GM23338 (cell line): ENCODE measurements at regions not wholly inside any gene's neighbourhood (a gene's known extent, or its start where the extent isn't known, plus 50 kb on each side); places are given as distances from the start of the nearest gene placed in this dataset.

Experiments
- ATAC-seq: fragments of 200-7000 bp; cut with Tn5 transposase; 3 replicates; pipeline ENCODE4 v1.9.1; 2020
- DNase-seq: peaks from one replicate; pipeline ENCODE4 v3.0.0-alpha.2; 2015; ENCODE audit warnings: low spot score
- H2AFZ ChIP-seq: fragments of 200-600 bp; sonication (generic); 2 replicates; pipeline ENCODE4 v1.8.0; 2016; ENCODE audit warnings: antibody characterized with exemption, mild to moderate bottlenecking, moderate library complexity
- H3F3A ChIP-seq: fragments of 200-600 bp; sonication (generic); replicated peaks from 2 replicates; pipeline ENCODE4 v1.8.0; 2017; ENCODE audit warnings: antibody characterized with exemption, mixed run types, low read depth
- H3K27ac ChIP-seq: fragments of 200-600 bp; sonication (generic); 2 replicates; pipeline ENCODE4 v1.6.1; 2016; ENCODE audit warnings: low read depth
- H3K27me3 ChIP-seq: fragments of 200-600 bp; sonication (generic); 2 replicates; pipeline ENCODE4 v1.8.0; 2016; ENCODE audit warnings: mild to moderate bottlenecking, mixed run types, moderate library complexity; ENCODE audit not compliant: insufficient read depth
- H3K36me3 ChIP-seq: fragments of 200-600 bp; sonication (generic); 2 replicates; pipeline ENCODE4 v1.8.0; 2016; ENCODE audit warnings: mild to moderate bottlenecking; ENCODE audit not compliant: insufficient read depth
- H3K4me1 ChIP-seq: fragments of 200-600 bp; sonication (generic); 2 replicates; pipeline ENCODE4 v1.8.0; 2016; ENCODE audit warnings: mild to moderate bottlenecking, moderate library complexity; ENCODE audit not compliant: insufficient read depth
- H3K4me2 ChIP-seq: fragments of 200-600 bp; sonication (generic); 2 replicates; pipeline ENCODE4 v1.7.1; 2017; ENCODE audit warnings: mixed run types
- H3K4me3 ChIP-seq: fragments of 200-600 bp; sonication (generic); 2 replicates; pipeline ENCODE4 v1.6.1; 2016; ENCODE audit warnings: mixed run types
- H3K79me2 ChIP-seq: fragments of 200-600 bp; sonication (generic); replicated peaks from 2 replicates; pipeline ENCODE4 v1.8.0; 2017; ENCODE audit warnings: mild to moderate bottlenecking; ENCODE audit not compliant: insufficient read depth
- H3K9me2 ChIP-seq: fragments of 200-600 bp; sonication (generic); 2 replicates; pipeline ENCODE4 v1.8.0; 2017; ENCODE audit not compliant: insufficient read depth
- H4K20me1 ChIP-seq: fragments of 200-600 bp; sonication (generic); replicated peaks from 2 replicates; pipeline ENCODE4 v1.8.0; 2017; ENCODE audit warnings: mild to moderate bottlenecking; ENCODE audit not compliant: insufficient read depth
- H3K27ac Mint-ChIP-seq: 2 replicates; pipeline ENCODE4 v1.8.0; 2020; ENCODE audit warnings: inconsistent platforms, mild to moderate bottlenecking, moderate library complexity, mixed read lengths
- H3K27me3 Mint-ChIP-seq: 3 replicates; pipeline ENCODE4 v1.8.0; 2022; ENCODE audit warnings: low read depth, mild to moderate bottlenecking, moderate library complexity, mixed read lengths, inconsistent platforms; ENCODE audit not compliant: insufficient read depth, poor library complexity
- H3K36me3 Mint-ChIP-seq: 3 replicates; pipeline ENCODE4 v1.8.0; 2021; ENCODE audit warnings: low read depth, mild to moderate bottlenecking, inconsistent platforms, moderate library complexity, mixed read lengths
- H3K4me1 Mint-ChIP-seq: 3 replicates; pipeline ENCODE4 v1.8.0; 2020; ENCODE audit warnings: mild to moderate bottlenecking, inconsistent platforms, mixed read lengths
- H3K4me3 Mint-ChIP-seq: 3 replicates; pipeline ENCODE4 v1.8.0; 2021; ENCODE audit warnings: moderate library complexity, mild to moderate bottlenecking, inconsistent platforms, mixed read lengths
- H3K9me3 Mint-ChIP-seq: 3 replicates; pipeline ENCODE4 v1.8.0; 2020; ENCODE audit warnings: moderate library complexity, mild to moderate bottlenecking, inconsistent platforms, mixed read lengths
- CREB1 ChIP-seq: fragments of 250-450 bp; sonication (Bioruptor Pico); IDR thresholded peaks from 2 replicates; pipeline ENCODE4 v1.5.0; 2020; ENCODE audit warnings: low read depth, mild to moderate bottlenecking, moderate library complexity
- EZH2 ChIP-seq: fragments of 200-600 bp; sonication (generic); IDR thresholded peaks from one replicate; pipeline ENCODE4 v1.8.0; 2017; ENCODE audit warnings: antibody characterized with exemption, mild to moderate bottlenecking, low read depth; ENCODE audit not compliant: unreplicated experiment
- EZH2phosphoT487 ChIP-seq: fragments of 200-600 bp; sonication (generic); IDR thresholded peaks from one replicate; pipeline ENCODE4 v1.8.1; 2018; ENCODE audit warnings: antibody characterized with exemption; ENCODE audit not compliant: unreplicated experiment
- JUNB ChIP-seq: IDR thresholded peaks from one replicate; pipeline ENCODE4 v1.6.1; 2016; ENCODE audit warnings: antibody characterized with exemption; ENCODE audit not compliant: unreplicated experiment
- POLR2AphosphoS5 ChIP-seq: IDR thresholded peaks from 2 replicates; pipeline ENCODE4 v1.6.1; 2016; ENCODE audit warnings: antibody characterized with exemption, low read depth
- STAT1 ChIP-seq: IDR thresholded peaks from one replicate; pipeline ENCODE4 v1.6.1; 2016; ENCODE audit warnings: antibody characterized with exemption; ENCODE audit not compliant: unreplicated experiment
- TF ChIP-seq, protein P1 (sequence below), 2 experiments: fragments of 200-600 bp in 1 of 2; sonication (generic) in 1 of 2; conservative IDR thresholded peaks; 2 replicates each; pipeline versions ENCODE4 v1.5.1 to v1.6.1; 2016 to 2017; ENCODE audit warnings: antibody characterized with exemption in 2 of 2, low read depth in 2 of 2, mild to moderate bottlenecking in 2 of 2, moderate library complexity in 1 of 2
- TF ChIP-seq, protein P2 (sequence below): fragments of 250-450 bp; sonication (Bioruptor Pico); IDR thresholded peaks from 2 replicates; pipeline ENCODE4 v1.5.0; 2020; ENCODE audit warnings: mild to moderate bottlenecking, moderate library complexity

DNA sequence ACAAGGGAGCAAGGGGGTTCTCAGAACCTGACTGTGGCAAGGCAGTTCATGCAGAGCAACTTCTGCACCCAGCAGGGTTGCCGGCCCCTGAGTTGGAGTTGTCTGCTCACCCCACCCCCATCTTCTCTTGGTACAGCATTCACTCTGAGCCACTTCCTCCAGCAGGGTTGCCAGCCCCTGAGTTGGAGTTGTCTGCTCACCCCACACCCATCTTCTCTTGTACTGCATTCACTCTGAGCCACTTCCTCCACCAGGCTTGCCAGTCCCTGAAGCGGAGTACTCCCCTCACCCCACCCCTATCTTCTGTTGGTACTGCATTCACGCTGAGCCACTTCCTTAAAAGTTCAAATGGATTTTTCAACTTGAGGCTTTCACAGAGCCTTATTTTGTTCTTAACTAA, 79.7 kb upstream of the SYNDIG1 start:
- ATAC-seq (no peak), DNase-seq (no peak)
- Histone ChIP-seq H3K4me2 (no peak overlapping the region), H3K4me3 (no peak overlapping the region), H3K27me3 (no peaks in the 10 kb centered on the region), H3F3A (no peaks in the 10 kb centered on the region), H3K79me2 (no peaks in the 10 kb centered on the region), H2AFZ (no peak overlapping the region), H4K20me1 (no peaks in the 10 kb centered on the region), H3K36me3 (no peaks in the 10 kb centered on the region), H3K9me2 (0 out of 2 replicates have a peak, but pooled peaks cover 11% of the 10 kb centered on the region), H3K4me1 (no peaks in the 10 kb centered on the region), H3K27ac (no peak overlapping the region)
- Mint-ChIP-seq H3K27ac (no peak overlapping the region), H3K27me3 (peaks cover 5% of the 10 kb centered on the region), H3K9me3 (no peaks in the 10 kb centered on the region; the same call in 2 of the 3 replicates), H3K36me3 (no peaks in the 10 kb centered on the region), H3K4me1 (peaks cover 18% of the 10 kb centered on the region), H3K4me3 (no peak overlapping the region)
- TF ChIP-seq, protein P1, sequence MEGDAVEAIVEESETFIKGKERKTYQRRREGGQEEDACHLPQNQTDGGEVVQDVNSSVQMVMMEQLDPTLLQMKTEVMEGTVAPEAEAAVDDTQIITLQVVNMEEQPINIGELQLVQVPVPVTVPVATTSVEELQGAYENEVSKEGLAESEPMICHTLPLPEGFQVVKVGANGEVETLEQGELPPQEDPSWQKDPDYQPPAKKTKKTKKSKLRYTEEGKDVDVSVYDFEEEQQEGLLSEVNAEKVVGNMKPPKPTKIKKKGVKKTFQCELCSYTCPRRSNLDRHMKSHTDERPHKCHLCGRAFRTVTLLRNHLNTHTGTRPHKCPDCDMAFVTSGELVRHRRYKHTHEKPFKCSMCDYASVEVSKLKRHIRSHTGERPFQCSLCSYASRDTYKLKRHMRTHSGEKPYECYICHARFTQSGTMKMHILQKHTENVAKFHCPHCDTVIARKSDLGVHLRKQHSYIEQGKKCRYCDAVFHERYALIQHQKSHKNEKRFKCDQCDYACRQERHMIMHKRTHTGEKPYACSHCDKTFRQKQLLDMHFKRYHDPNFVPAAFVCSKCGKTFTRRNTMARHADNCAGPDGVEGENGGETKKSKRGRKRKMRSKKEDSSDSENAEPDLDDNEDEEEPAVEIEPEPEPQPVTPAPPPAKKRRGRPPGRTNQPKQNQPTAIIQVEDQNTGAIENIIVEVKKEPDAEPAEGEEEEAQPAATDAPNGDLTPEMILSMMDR (conservative IDR thresholded peaks at IDR 0.05; ENCODE audit: low read depth in 2 of 2): no peak

DNA sequence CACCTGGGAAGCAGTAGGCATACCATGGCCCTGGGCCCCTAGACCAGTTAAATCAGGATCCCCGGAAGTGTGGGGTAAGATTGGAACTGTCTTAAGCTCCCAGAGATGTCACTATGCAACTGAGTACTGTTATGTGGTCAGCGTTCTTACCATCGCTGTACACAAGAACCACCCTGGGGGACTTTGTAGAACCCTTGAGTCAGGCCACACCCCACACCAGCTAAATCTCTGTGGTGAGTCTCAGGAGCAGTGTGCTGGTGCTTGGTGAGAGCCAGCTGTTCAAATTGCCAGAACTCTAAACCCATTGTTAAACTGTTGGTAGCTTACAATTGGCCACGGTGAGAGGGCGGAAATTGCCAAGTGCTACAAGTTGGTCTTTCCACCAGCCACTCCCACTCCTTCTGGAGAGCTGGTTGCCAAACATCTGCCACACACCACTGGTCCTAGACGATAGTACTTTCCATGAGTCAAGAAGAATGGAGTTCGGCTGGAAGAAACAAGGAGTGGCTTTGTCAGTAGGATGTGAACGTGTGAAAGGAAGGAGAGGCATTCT, 80.5 kb upstream of the SYNDIG1 start:
- H3K27me3 Mint-ChIP-seq: peaks cover 5% of the 10 kb centered on the region
- Histone ChIP-seq H3K27ac (no peak overlapping the region), H3K36me3 (no peaks in the 10 kb centered on the region), H3K4me3 (no peak overlapping the region), H3K4me2 (no peak overlapping the region), H3K27me3 (no peaks in the 10 kb centered on the region), H3F3A (no peaks in the 10 kb centered on the region), H3K4me1 (no peaks in the 10 kb centered on the region), H3K79me2 (no peaks in the 10 kb centered on the region), H3K9me2 (0 out of 2 replicates have a peak, but pooled peaks cover 11% of the 10 kb centered on the region), H2AFZ (no peak overlapping the region), H4K20me1 (no peaks in the 10 kb centered on the region)
- no peak for DNase-seq
- H3K9me3 Mint-ChIP-seq: no peaks in the 10 kb centered on the region
- no peak for ATAC-seq
- TF ChIP-seq CREB1: no peak
- no peak for TF ChIP-seq EZH2phosphoT487
- no peak for TF ChIP-seq JUNB
- no peak for TF ChIP-seq EZH2
- no peak overlapping the region for H3K27ac Mint-ChIP-seq
- no peak overlapping the region for H3K4me3 Mint-ChIP-seq
- no peaks in the 10 kb centered on the region for H3K36me3 Mint-ChIP-seq
- peaks cover 18% of the 10 kb centered on the region for H3K4me1 Mint-ChIP-seq

DNA sequence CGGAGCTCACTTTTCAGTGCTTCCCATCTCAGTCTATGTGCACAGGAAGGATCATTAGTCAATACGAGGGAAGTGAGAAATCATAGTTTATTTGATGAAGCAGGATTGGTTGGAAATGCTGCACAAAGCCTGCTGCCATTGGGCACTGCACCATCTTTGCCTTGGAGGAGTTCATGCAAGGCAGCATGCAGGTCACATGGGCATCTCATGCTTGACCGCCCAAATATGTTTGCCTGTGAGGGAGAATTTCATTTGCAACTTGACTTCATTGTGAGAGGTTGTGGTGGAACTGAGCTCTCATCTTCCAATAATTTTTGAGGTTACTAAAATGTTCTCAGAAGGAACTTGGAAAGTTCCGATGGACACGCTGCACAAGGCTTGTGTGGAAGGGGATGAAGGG, 83.9 kb upstream of the SYNDIG1 start:
- Mint-ChIP-seq H3K4me3 (no peak overlapping the region), H3K27ac (no peak overlapping the region), H3K9me3 (no peaks in the 10 kb centered on the region), H3K4me1 (peaks cover 18% of the 10 kb centered on the region), H3K36me3 (no peaks in the 10 kb centered on the region), H3K27me3 (peaks cover 7% of the 10 kb centered on the region)
- Histone ChIP-seq H3K79me2 (no peaks in the 10 kb centered on the region), H3K9me2 (0 out of 2 replicates have a peak, but pooled peaks cover 8% of the 10 kb centered on the region), H3K4me1 (no peaks in the 10 kb centered on the region), H3K27me3 (no peaks in the 10 kb centered on the region), H3K4me2 (no peak overlapping the region), H3F3A (no peaks in the 10 kb centered on the region), H3K4me3 (no peak overlapping the region), H3K27ac (no peak overlapping the region), H3K36me3 (no peaks in the 10 kb centered on the region), H4K20me1 (no peaks in the 10 kb centered on the region), H2AFZ (0 out of 2 replicates have a peak overlapping the region, but pooled peaks have one; percentile 10)
- DNase-seq (no peak), ATAC-seq (no peak)
- no peak for TF ChIP-seq STAT1
- no peak for TF ChIP-seq POLR2AphosphoS5
- no peak for TF ChIP-seq CREB1
- TF ChIP-seq, protein P2, sequence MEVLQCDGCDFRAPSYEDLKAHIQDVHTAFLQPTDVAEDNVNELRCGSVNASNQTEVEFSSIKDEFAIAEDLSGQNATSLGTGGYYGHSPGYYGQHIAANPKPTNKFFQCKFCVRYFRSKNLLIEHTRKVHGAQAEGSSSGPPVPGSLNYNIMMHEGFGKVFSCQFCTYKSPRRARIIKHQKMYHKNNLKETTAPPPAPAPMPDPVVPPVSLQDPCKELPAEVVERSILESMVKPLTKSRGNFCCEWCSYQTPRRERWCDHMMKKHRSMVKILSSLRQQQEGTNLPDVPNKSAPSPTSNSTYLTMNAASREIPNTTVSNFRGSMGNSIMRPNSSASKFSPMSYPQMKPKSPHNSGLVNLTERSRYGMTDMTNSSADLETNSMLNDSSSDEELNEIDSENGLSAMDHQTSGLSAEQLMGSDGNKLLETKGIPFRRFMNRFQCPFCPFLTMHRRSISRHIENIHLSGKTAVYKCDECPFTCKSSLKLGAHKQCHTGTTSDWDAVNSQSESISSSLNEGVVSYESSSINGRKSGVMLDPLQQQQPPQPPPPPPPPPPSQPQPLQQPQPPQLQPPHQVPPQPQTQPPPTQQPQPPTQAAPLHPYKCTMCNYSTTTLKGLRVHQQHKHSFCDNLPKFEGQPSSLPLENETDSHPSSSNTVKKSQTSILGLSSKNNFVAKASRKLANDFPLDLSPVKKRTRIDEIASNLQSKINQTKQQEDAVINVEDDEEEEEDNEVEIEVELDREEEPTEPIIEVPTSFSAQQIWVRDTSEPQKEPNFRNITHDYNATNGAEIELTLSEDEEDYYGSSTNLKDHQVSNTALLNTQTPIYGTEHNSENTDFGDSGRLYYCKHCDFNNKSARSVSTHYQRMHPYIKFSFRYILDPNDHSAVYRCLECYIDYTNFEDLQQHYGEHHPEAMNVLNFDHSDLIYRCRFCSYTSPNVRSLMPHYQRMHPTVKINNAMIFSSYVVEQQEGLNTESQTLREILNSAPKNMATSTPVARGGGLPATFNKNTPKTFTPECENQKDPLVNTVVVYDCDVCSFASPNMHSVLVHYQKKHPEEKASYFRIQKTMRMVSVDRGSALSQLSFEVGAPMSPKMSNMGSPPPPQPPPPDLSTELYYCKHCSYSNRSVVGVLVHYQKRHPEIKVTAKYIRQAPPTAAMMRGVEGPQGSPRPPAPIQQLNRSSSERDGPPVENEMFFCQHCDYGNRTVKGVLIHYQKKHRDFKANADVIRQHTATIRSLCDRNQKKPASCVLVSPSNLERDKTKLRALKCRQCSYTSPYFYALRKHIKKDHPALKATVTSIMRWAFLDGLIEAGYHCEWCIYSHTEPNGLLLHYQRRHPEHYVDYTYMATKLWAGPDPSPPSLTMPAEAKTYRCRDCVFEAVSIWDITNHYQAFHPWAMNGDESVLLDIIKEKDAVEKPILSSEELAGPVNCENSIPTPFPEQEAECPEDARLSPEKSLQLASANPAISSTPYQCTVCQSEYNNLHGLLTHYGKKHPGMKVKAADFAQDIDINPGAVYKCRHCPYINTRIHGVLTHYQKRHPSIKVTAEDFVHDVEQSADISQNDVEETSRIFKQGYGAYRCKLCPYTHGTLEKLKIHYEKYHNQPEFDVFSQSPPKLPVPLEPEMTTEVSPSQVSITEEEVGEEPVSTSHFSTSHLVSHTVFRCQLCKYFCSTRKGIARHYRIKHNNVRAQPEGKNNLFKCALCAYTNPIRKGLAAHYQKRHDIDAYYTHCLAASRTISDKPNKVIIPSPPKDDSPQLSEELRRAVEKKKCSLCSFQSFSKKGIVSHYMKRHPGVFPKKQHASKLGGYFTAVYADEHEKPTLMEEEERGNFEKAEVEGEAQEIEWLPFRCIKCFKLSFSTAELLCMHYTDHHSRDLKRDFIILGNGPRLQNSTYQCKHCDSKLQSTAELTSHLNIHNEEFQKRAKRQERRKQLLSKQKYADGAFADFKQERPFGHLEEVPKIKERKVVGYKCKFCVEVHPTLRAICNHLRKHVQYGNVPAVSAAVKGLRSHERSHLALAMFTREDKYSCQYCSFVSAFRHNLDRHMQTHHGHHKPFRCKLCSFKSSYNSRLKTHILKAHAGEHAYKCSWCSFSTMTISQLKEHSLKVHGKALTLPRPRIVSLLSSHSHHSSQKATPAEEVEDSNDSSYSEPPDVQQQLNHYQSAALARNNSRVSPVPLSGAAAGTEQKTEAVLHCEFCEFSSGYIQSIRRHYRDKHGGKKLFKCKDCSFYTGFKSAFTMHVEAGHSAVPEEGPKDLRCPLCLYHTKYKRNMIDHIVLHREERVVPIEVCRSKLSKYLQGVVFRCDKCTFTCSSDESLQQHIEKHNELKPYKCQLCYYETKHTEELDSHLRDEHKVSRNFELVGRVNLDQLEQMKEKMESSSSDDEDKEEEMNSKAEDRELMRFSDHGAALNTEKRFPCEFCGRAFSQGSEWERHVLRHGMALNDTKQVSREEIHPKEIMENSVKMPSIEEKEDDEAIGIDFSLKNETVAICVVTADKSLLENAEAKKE: no peak
- TF ChIP-seq EZH2phosphoT487: no peak
